ENCODE measurements at regions not wholly inside any gene's neighbourhood (a gene's known extent, or its start where the extent isn't known, plus 50 kb on each side); places are given as distances from the start of the nearest gene placed in this dataset.

- DNase-seq = no peak
These were observed 285.4 kb upstream of the UMPS start for GRCh38 chr3:124444896-124445295.

- no peak for DNase-seq
These were observed 282.4 kb upstream of the UMPS start for GRCh38 chr3:124447845-124448244.

GRCh38 chr3:124448954-124449353, 281.3 kb upstream of the UMPS start:
- no peak for DNase-seq

DNA sequence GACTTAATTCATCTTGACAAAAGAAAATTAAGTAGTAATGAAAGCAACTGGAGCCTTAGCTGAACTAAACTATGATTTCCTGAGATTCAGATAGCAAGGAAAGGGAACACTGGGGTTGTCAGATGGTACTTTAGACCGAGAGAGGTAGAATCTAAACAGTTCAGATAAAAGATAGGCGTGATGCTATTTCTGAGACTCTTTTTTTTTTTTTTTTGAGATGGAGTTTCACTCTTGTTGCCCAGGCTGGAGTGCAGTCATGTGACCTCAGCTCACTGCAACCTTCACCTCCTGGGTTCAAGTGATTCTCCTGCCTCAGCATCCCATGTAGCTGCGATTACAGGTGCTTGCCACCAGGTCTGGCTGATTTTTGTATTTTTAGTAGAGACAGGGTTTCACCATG, 279.9 kb upstream of the UMPS start:
- DNase-seq = no peak

GRCh38 chr3:124451630-124452317, 278.5 kb upstream of the UMPS start:
- no peak for DNase-seq

DNA sequence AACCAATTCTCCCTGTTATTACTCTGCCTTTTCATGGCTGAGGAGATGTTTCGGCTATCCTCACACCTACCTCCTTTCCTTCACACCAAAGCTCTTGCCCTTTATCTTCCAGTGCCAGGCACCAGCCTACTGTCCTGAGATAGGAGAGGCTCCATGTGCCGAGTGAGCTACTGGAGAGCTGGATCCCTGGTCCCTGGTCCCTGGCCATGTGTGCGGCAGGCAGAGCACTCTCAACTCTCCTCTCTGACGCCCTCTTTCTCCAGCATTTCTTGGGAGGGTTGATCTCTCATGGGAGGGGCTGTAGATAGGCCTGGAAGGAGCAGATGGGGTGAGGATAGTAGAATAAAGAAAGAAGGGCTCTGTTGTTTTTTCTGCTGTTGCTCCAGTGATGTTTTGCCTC, 277.1 kb upstream of the UMPS start:
- DNase-seq = no peak

- DNase-seq = no peak
These were observed 274.4 kb upstream of the UMPS start for GRCh38 chr3:124455891-124456290.

DNA sequence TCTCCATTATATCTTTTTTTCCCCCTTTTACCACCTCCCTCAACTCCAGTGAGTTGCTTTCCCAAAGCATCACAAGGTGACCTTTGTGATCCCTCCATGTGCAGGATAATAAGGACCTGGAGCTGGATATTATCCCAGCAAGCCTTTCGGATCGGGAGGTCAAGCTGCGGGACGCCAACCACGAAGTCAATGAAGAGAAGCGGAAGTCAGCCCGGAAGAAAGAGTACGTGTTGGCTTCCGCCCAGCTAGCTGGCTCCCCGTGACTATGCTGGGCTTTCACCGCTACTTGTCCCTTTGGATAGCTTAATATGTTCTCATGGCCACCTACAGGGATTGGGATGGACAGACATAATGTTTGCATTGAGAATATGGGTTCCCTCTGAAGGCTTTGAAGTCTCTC, 273.7 kb upstream of the UMPS start:
- DNase-seq = no peak

DNA sequence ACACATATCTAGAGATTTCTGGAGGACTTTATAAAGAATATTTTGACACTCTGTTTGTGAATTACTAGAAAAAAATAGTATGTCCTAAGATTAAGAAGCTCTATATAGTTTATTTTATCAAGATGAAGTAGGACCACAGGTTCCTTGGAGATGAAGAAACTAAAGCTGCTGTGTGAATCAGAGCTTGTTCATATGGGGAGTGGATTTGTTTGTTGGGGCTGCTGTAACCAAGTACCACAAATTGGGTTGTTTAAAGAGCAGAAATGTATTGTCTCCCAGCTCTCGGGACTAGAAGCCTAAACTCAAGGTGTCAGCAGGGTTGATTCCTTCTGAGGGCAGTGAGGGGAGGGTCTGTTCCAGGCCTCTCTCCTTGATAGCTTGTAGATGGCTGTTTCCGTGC, 270.6 kb upstream of the UMPS start:
- no peak for DNase-seq

- no peak for DNase-seq
These were observed 269.1 kb upstream of the UMPS start for GRCh38 chr3:124461126-124461525.

DNA sequence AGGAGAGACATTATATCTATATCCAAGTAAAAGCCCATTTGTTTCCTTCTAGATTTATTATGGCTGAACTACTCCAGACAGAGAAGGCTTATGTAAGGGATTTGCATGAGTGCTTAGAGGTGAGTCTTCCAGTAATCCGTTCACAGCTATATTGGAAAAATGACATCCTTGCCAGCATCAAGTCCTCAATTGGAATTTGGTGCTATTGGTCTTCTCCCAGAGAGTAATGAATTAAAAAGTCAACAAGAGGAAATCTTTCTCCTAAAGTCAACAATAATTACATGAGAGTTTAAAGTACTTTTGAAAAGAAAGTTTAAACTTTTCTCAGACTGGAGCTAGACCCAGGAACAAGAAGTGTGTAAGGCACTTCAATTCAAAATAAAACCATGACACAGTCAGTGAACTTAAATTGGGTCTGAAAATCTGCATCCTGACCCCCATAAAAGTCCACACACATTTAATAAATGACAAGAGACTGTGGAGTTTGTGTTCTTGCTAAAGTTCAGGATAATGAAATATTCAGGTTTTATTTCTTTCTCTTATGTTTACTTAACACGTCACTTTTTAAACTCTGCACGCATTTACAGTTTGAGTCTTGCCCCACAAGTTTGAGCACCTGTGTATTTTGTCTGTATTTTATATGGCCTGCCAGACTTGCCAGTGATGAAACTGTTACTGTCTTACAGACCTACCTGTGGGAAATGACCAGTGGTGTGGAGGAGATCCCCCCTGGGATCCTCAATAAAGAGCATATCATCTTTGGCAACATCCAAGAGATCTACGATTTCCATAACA, 268.2 kb upstream of the UMPS start:
- DNase-seq = no peak

DNA sequence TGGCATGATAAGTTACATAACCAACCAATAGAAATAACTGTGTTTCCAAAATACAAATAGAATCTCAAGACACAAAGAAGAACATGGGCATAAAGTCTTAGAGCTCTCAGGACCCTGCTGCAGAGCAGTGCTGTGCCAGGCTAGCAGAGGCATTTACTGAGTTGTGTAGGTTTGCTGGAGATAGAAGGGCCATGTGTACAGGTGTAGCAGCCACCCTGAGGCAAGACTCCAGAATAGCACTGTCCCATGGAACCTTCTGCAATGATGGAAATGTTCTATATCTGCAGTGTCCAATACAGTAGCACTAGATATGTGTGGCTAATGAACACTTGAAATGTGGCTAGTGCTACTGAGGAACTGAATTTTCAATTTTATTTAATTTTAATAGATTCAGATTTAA, 267.0 kb upstream of the UMPS start:
- no peak for DNase-seq

DNA sequence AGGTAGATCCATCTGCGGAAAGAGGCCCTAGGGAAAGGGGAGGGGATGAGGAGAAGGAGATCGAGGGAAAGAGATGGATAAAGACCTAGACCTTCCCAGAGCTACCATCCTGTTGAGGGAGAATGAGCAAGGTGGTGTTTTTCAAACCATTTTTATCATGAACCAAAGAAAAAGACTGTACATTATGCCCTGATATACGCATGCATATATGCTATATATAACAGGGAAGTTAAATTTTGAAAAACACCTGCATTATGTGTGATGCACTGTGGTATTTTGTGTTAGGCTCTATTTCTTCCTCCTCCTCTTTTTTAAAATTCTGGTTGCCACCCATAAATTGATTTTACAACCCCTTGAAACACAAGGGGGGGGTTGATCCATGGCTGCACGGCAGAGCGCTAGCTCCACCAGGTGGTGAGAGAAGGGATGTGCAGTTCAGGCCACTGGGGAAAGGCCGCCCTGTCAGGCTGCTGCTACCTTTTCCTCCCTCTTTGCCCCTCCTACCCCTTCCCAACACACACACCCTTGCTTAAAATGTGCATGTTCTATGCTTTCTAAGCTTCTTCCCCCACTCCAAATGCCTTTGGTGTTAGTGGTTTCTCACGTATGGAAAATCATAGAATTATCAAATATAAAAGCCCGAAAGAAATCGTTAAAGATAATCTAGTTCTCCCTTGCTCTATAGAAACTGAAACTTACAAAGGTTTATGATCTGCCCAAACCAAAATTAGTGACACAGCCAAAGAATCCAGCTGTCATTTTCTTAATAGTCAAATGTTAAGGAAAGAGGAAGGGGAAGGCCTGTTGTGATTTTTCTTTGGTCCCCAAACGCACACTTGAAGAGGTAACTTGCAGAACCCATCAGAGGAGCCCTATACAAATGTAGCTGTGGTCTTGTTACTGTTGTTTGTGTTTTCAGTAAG, 262.0 kb upstream of the UMPS start:
- peak; percentile 61 for DNase-seq

DNA sequence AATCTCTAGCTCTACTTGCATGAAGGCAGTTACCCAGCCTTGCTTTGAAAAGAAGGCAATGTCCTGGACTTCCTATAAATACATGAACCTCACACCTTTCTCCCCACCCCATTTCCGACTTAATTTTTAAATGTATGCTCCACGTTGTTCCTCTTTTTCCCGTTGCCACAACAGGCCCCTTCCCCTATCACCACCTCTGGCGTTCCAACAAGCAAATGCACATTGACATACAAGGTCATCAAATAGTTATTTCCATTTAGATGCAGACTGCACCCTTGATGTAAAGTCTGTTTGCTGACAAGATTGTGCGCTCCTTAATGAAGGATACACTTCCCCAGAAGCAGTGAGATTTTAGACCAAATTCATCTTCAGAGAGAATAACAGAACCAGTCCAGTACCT, 260.7 kb upstream of the UMPS start:
- DNase-seq = no peak

DNA sequence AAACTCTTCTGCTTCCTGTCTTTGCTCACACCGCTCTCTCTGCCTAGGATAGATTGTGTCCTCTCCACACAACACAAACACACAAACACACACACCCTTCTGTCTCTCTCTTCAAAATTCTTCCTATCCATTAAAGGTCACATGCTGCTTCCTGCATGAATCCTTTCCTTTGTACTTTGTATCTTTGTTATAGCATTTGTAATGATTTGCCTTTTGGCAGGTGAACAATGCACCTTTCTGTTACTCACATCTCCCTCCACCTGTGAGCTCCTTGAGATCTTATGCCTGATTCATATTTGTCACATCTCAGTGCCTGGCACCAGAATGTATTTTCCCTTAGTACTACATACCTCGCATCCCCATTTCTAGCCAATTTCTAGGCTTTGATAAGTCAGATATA, 251.4 kb upstream of the UMPS start:
- no peak for DNase-seq

GRCh38 chr3:124483915-124484470, 246.3 kb upstream of the UMPS start:
- DNase-seq = no peak

DNA sequence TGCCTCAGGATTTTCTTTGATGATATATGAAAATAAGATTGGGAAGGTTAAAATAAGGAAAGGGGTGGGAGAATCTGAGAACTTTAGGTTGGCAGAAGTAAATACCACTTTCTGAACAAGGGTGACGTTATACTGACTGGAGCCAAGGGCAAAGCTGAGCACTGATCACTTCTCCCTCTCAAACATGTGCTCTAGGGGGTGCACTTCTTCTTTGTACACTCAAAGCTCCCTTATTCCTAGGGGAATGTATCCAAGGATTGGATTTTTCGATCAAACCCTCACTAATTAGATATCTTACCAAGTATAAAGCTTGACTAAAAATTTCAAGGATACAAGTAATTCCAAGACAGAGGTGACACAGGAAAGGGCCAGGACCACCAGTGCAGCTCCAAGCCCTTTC, 243.9 kb upstream of the UMPS start:
- no peak for DNase-seq

GRCh38 chr3:124489506-124489905, 240.7 kb upstream of the UMPS start:
- no peak for DNase-seq

DNA sequence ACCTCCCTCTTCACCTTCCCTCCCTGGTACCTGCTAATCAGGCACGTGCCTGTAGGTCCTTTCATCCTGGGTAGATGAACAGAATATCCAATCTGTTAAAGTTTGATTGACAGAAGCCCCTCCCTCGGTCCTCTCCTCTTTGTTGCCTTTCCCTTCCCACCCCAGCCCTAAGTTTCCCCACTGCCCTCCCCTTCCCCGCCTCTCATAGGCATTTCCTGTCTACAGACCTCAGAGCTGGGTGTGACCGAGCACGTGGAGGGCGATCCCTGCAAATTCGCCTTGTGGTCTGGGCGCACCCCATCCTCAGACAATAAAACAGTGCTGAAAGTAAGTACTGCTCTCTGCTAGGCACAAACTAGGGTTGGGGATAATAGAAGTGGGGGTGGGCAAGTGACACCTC, 239.2 kb upstream of the UMPS start:
- DNase-seq = no peak

DNA sequence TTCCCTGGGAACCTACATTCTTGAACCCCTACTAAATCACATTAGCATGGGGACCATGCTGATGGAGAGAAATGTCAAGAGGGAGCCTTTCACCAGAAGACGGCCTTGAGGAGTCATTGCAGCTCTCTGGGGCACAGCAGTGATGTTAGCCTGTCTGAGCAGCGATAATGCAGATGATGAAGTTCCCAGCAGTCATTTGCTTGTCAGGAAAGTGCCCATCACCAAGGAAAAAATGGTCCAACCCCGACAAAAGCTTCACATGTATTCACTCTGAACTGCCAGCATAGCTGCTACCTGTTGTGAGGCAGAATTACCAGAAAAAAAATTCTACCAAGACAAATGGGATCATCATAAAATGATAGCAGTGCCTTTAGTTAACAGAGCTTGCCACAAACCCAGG, 238.4 kb upstream of the UMPS start:
- no peak for DNase-seq

DNA sequence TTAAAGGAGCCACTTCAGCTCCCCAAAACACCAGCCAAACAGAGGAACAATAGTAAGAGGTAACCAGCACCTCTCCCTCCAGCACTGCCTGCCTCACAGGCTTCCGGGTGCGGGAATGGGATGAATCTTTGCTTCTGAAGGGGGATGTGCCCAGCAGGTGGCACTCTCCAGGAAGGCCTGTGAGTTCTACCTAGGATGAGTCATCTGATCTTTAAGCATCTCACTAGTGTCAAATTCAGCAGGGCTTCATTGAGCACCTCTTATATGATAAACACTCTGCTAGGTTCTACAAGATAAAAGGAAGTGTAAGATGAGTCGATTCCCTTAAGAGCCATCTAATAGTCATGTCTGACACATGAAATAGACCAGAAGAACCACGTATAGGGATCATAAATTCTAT, 237.4 kb upstream of the UMPS start:
- DNase-seq = no peak

- DNase-seq = no peak
These were observed 234.2 kb upstream of the UMPS start for GRCh38 chr3:124496061-124496460.

DNA sequence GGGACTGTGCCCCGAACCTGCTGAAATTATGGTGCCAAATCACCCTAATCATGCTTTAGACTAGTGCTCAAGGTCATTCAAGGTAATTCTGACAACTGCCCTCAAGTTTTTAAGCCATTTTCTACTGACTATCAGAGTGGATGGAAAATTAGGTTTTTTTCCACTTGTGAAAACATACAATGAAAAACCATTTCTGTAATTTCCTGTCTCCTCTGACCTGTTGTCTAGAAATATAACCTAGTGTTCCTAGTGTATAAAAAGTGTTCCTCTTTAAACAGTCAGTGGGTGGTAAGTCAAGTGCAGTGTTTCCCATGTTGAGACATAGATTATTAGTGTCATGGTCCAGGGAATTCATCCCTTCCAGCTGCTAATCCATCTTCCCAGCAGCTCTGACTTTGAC, 232.8 kb upstream of the UMPS start:
- DNase-seq = no peak
